Parathyroid adenoma (tissue), 2 donors: ENCODE measurements at regions not wholly inside any gene's neighbourhood (a gene's known extent, or its start where the extent isn't known, plus 50 kb on each side); places are given as distances from the start of the nearest gene placed in this dataset.

Experiments
- H2AFZ ChIP-seq: fragments of 300-600 bp; sonication (generic); one replicate; pipeline ENCODE4 v1.7.0; 2017; ENCODE audit warnings: antibody characterized with exemption, mild to moderate bottlenecking
- H3K27ac ChIP-seq: fragments of 300-600 bp; sonication (generic); one replicate; pipeline ENCODE4 v1.7.0; 2017
- H3K27me3 ChIP-seq: fragments of 300-600 bp; sonication (generic); one replicate; pipeline ENCODE4 v1.7.0; 2017; ENCODE audit warnings: low read length; ENCODE audit not compliant: control insufficient read depth, insufficient read depth
- H3K36me3 ChIP-seq: fragments of 300-600 bp; sonication (generic); one replicate; pipeline ENCODE4 v1.7.0; 2017; ENCODE audit warnings: low read length; ENCODE audit not compliant: control insufficient read depth, insufficient read depth
- H3K4me1 ChIP-seq: fragments of 300-600 bp; sonication (generic); one replicate; pipeline ENCODE4 v1.7.0; 2017; ENCODE audit warnings: control low read depth
- H3K4me2 ChIP-seq: fragments of 300-600 bp; sonication (generic); one replicate; pipeline ENCODE4 v1.7.0; 2017; ENCODE audit warnings: low read length
- H3K4me3 ChIP-seq: fragments of 300-600 bp; sonication (generic); one replicate; pipeline ENCODE4 v1.7.0; 2017; ENCODE audit warnings: low read depth, low read length
- H3K79me2 ChIP-seq: fragments of 300-600 bp; sonication (generic); one replicate; pipeline ENCODE4 v1.7.0; 2017; ENCODE audit warnings: control low read depth
- H3K9ac ChIP-seq: fragments of 300-600 bp; sonication (generic); one replicate; pipeline ENCODE4 v1.7.0; 2017; ENCODE audit warnings: mild to moderate bottlenecking
- H3K9me3 ChIP-seq: fragments of 300-600 bp; sonication (generic); one replicate; pipeline ENCODE4 v1.7.0; 2017; ENCODE audit warnings: low read length; ENCODE audit not compliant: control insufficient read depth
- CTCF ChIP-seq: fragments of 300-600 bp; sonication (generic); IDR thresholded peaks from one replicate; pipeline ENCODE4 v1.7.0; 2017; ENCODE audit warnings: antibody characterized with exemption, mild to moderate bottlenecking
- donor health status: primary hyperparathyroidism.

DNA sequence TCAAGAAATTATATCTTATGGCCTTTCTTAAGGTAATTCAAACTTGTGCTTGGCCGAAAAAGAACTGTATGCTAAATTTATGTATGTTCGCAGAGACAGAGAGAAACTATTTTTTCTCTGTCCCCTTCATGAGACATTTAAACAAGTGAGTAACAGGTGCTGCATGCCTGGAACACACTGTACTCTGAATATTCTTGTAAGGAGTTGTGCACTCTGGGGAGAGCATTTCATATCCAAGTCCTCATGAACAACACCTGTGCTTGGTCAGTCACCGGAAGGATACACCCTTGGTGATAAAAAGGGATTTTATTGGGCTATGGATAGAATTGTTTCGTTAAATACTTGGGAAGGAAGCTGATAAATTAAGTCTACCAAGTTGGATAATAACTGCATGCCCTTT is 220.8 kb upstream of the NRIP1 start:
- Histone ChIP-seq H3K4me3 (no peak overlapping the region), H3K9me3 (no peaks in the 10 kb centered on the region), H3K4me2 (no peak overlapping the region), H3K36me3 (no peaks in the 10 kb centered on the region), H3K79me2 (no peaks in the 10 kb centered on the region), H3K4me1 (no peaks in the 10 kb centered on the region), H3K27me3 (no peaks in the 10 kb centered on the region), H3K27ac (no peak overlapping the region), H2AFZ (no peak overlapping the region), H3K9ac (no peak overlapping the region)
- no peak for TF ChIP-seq CTCF

- no peak for TF ChIP-seq CTCF
- Histone ChIP-seq H3K4me1 (no peaks in the 10 kb centered on the region), H3K4me2 (no peak overlapping the region), H3K9me3 (no peaks in the 10 kb centered on the region), H3K4me3 (no peak overlapping the region), H3K9ac (no peak overlapping the region), H3K27me3 (no peaks in the 10 kb centered on the region), H2AFZ (no peak overlapping the region), H3K79me2 (no peaks in the 10 kb centered on the region), H3K27ac (no peak overlapping the region), H3K36me3 (no peaks in the 10 kb centered on the region)
Observed at GRCh38 chr21:15289246-15289645, 224.4 kb upstream of the NRIP1 start.

DNA sequence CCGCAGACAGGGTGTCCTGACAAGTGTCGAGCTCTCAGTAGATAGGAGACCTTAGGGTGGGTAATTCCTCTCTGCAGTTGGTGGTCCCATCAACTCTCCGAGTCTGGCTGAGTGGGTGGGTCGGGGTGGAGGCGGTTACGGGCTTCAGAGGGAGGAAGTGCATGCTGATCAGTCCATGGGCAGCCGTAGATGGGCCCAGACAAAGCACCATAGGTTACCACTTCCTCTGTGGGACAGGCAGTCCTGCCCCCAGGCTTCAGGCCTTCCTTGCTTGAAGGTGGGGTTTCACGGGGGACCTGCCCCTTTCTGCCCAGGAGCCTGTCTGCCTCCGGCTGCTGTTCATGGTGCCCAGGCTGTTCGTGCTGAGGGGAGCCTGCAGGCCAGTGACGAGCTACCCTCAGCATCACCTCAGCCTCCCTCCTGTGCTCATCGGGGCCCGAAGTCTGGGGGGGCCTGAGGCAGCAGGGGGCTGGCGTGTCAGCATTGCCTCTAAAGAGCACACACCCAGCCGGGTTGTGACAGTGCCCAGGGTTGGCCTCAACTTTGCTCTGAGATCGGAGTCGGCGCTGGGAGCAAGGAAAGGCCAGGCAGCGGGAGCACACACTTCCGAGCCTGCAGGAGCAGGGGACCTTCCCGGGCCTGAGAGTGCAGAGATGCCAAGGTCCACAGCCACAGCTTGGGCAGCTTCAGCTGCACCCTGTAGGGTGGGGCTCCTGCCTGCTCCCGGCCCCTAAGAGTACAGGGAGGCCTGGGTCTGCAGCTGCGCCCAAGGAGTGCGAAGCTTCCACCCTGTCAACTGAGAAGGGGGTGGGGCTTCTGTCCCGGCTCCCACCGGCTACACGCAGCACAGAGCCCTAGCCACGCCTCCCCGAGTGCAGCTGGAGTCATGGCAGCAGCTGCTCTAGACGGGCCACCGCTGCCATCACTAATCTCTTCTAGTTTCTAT is 225.4 kb upstream of the NRIP1 start:
- Histone ChIP-seq H3K9me3 (no peaks in the 10 kb centered on the region), H3K79me2 (no peaks in the 10 kb centered on the region), H3K4me1 (no peaks in the 10 kb centered on the region), H3K36me3 (no peaks in the 10 kb centered on the region), H3K27me3 (no peaks in the 10 kb centered on the region), H3K9ac (no peak overlapping the region), H3K4me3 (no peak overlapping the region), H3K27ac (no peak overlapping the region), H3K4me2 (no peak overlapping the region), H2AFZ (peak overlapping the region; percentile 45)
- TF ChIP-seq CTCF, result no peak

DNA sequence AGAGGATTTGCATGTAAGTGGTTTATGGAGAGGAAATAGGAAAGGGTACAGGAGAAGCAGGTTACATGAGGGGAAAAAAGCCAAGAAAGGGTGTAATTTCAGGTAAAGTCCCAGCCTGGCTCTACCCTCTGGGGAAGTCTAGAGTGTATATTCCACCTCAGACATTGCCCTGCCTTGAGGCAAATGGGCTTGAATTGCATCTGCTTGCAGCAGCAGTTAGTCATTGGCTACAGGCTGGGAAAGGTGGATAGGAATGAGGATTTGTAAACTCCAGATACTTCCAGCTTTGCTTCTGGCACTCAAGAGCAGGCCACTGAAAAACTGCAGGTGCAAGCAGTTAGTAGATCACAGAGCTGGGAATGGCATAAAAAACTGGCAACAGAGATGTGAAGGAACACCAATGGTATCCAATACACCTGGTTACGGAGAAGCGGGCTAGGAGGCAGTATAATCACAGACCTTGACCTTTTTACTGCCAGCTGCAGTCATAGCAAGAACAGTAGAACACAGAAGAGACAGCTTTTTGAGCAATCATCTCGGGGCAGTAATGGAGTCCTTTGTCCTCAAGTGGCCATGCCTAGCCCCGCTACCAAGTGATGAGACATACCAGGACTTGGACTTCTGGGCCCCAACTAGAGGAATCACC is 226.9 kb upstream of the NRIP1 start:
- Histone ChIP-seq H3K9me3 (no peaks in the 10 kb centered on the region), H2AFZ (no peak overlapping the region), H3K4me3 (no peak overlapping the region), H3K4me2 (no peak overlapping the region), H3K4me1 (no peaks in the 10 kb centered on the region), H3K9ac (no peak overlapping the region), H3K36me3 (no peaks in the 10 kb centered on the region), H3K27ac (no peak overlapping the region), H3K27me3 (no peaks in the 10 kb centered on the region), H3K79me2 (no peaks in the 10 kb centered on the region)
- TF ChIP-seq CTCF, result no peak
